Ascending aorta (tissue), 2 donors: ENCODE measurements at regions not wholly inside any gene's neighbourhood (a gene's known extent, or its start where the extent isn't known, plus 50 kb on each side); places are given as distances from the start of the nearest gene placed in this dataset.

ENCODE experiments used
- DNase-seq, 2 donors: peaks; one replicate each; pipeline ENCODE4 v3.0.0-alpha.2; 2019; ENCODE audit warnings: low spot score in 2 of 2
- H3K27ac ChIP-seq, 2 donors: fragments of 200-600 bp; sonication (generic); one replicate each; pipeline ENCODE4 v1.5.1; 2016 to 2017; ENCODE audit warnings: mild to moderate bottlenecking in 1 of 2
- H3K27me3 ChIP-seq: fragments of 200-600 bp; sonication (generic); one replicate; pipeline ENCODE4 v1.5.1; 2017
- H3K36me3 ChIP-seq, 2 donors: fragments of 200-600 bp; sonication (generic); one replicate each; pipeline ENCODE4 v1.5.1; 2016
- H3K4me1 ChIP-seq, 2 donors: fragments of 200-600 bp; sonication (generic); one replicate each; pipeline ENCODE4 v1.5.1; 2016 to 2017; ENCODE audit warnings: mild to moderate bottlenecking in 1 of 2
- H3K4me3 ChIP-seq, 2 donors: fragments of 200-600 bp; sonication (generic); one replicate each; pipeline ENCODE4 v1.5.1; 2016 to 2017; ENCODE audit warnings: mild to moderate bottlenecking in 1 of 2
- H3K9me3 ChIP-seq, 2 donors: fragments of 200-600 bp; sonication (generic); one replicate each; pipeline ENCODE4 v1.5.1; 2016
- CTCF ChIP-seq, 3 experiments: fragments of 200-600 bp in 2 of 3; fragments of 450-650 bp in 1 of 3; sonication (generic) in 2 of 3; IDR thresholded peaks; one replicate each; pipeline ENCODE4 v1.5.1; 2016 to 2019; ENCODE audit warnings: antibody characterized with exemption in 3 of 3, mild to moderate bottlenecking in 1 of 3, moderate library complexity in 1 of 3
- intact Hi-C: fragments of 100-400 bp; cut with DNase I; formaldehyde crosslinking; loops from one replicate; pipeline ENCODE4 v1.15.1; 2023

- no peak for DNase-seq
- Histone ChIP-seq H3K4me3 (no peak overlapping the region), H3K9me3 (no peaks in the 10 kb centered on the region), H3K27me3 (no peaks in the 10 kb centered on the region), H3K36me3 (no peaks in the 10 kb centered on the region), H3K27ac (no peak overlapping the region), H3K4me1 (no peaks in the 10 kb centered on the region)
- intact Hi-C loops: no loop called here
- no peak for TF ChIP-seq CTCF (IDR thresholded peaks at IDR 0.05)
Observed at GRCh38 chr5:1949253-1949652, 66.5 kb upstream of the IRX4 start.

- H3K27ac ChIP-seq: no peak overlapping the region
- no peaks in the 10 kb centered on the region for H3K4me1 ChIP-seq
- no peaks in the 10 kb centered on the region for H3K36me3 ChIP-seq
- TF ChIP-seq CTCF (IDR thresholded peaks at IDR 0.05): no peak
- no peak overlapping the region for H3K4me3 ChIP-seq
- DNase-seq: no peak
- intact Hi-C loops: no loop called here
- no peaks in the 10 kb centered on the region for H3K9me3 ChIP-seq
- H3K27me3 ChIP-seq: no peaks in the 10 kb centered on the region
Observed at GRCh38 chr5:1948663-1949191, 66.0 kb upstream of the IRX4 start.

- TF ChIP-seq CTCF (IDR thresholded peaks at IDR 0.05): no peak
- intact Hi-C loops: no loop called here
- no peaks in the 10 kb centered on the region for H3K36me3 ChIP-seq
- no peaks in the 10 kb centered on the region for H3K4me1 ChIP-seq
- H3K27me3 ChIP-seq: no peaks in the 10 kb centered on the region
- H3K4me3 ChIP-seq: no peak overlapping the region
- no peak for DNase-seq
- no peaks in the 10 kb centered on the region for H3K9me3 ChIP-seq
- H3K27ac ChIP-seq: no peak overlapping the region
Observed at GRCh38 chr5:1948111-1948510, 65.4 kb upstream of the IRX4 start.

GRCh38 chr5:1946776-1947175 lies 64.1 kb upstream of the IRX4 start:
- DNase-seq: no peak
- Histone ChIP-seq H3K27me3 (no peaks in the 10 kb centered on the region), H3K9me3 (no peaks in the 10 kb centered on the region), H3K36me3 (no peaks in the 10 kb centered on the region), H3K4me3 (no peak overlapping the region), H3K4me1 (no peaks in the 10 kb centered on the region), H3K27ac (no peak overlapping the region)
- intact Hi-C loops: no loop called here
- no peak for TF ChIP-seq CTCF (IDR thresholded peaks at IDR 0.05)

- H3K4me3 ChIP-seq: no peak overlapping the region
- no peaks in the 10 kb centered on the region for H3K36me3 ChIP-seq
- intact Hi-C loops: no loop called here
- DNase-seq: no peak
- H3K27ac ChIP-seq: no peak overlapping the region
- no peaks in the 10 kb centered on the region for H3K27me3 ChIP-seq
- H3K9me3 ChIP-seq: no peaks in the 10 kb centered on the region
- TF ChIP-seq CTCF (IDR thresholded peaks at IDR 0.05): no peak
- H3K4me1 ChIP-seq: no peaks in the 10 kb centered on the region
Observed at GRCh38 chr5:1946122-1946677, 63.5 kb upstream of the IRX4 start.

GRCh38 chr5:1945606-1946005 lies 62.9 kb upstream of the IRX4 start:
- H3K4me3 ChIP-seq: no peak overlapping the region
- no peak for TF ChIP-seq CTCF (IDR thresholded peaks at IDR 0.05)
- H3K27me3 ChIP-seq: no peaks in the 10 kb centered on the region
- intact Hi-C loops: no loop called here
- no peaks in the 10 kb centered on the region for H3K36me3 ChIP-seq
- H3K27ac ChIP-seq: no peak overlapping the region
- no peak for DNase-seq
- no peaks in the 10 kb centered on the region for H3K9me3 ChIP-seq
- H3K4me1 ChIP-seq: no peaks in the 10 kb centered on the region
